Heart right ventricle (tissue), 16 donors: ENCODE measurements at regions not wholly inside any gene's neighbourhood (a gene's known extent, or its start where the extent isn't known, plus 50 kb on each side); places are given as distances from the start of the nearest gene placed in this dataset.
"Not testable (repeated sequence)": the region's sequence is repeated elsewhere in the genome, so short reads cannot be mapped to it uniquely, and the experiment has no call there.

Experiments used
- ATAC-seq, 8 donors: fragments of 200-7000 bp; cut with Tn5 transposase; one replicate each; pipeline ENCODE4 v1.9.1; 2020; ENCODE audit warnings: mild to moderate bottlenecking in 8 of 8, moderate library complexity in 8 of 8, moderate number of reproducible peaks in 1 of 8
- DNase-seq, 2 donors: peaks; one replicate each; pipeline ENCODE4 v3.0.0-alpha.2; 2020
- H3K27ac ChIP-seq, 10 donors: fragments of 200-600 bp; sonication (generic) in 2 of 10; one replicate each; pipeline versions ENCODE4 v1.5.0 to v1.8.0; 2020 to 2022; ENCODE audit warnings: mild to moderate bottlenecking in 3 of 10
- H3K27me3 ChIP-seq, 7 donors: fragments of 200-600 bp; one replicate each; pipeline ENCODE4 v1.8.0; 2021 to 2022; ENCODE audit warnings: mild to moderate bottlenecking in 2 of 7
- H3K36me3 ChIP-seq, 9 donors: fragments of 200-600 bp; sonication (generic) in 1 of 9; one replicate each; pipeline versions ENCODE4 v1.5.0 to v1.8.0; 2020 to 2022; ENCODE audit warnings: mild to moderate bottlenecking in 2 of 9
- H3K4me1 ChIP-seq, 9 donors: fragments of 200-600 bp; sonication (generic) in 1 of 9; one replicate each; pipeline versions ENCODE4 v1.5.0 to v1.8.0; 2020 to 2022; ENCODE audit warnings: mild to moderate bottlenecking in 4 of 9
- H3K4me3 ChIP-seq, 10 donors: fragments of 200-600 bp; sonication (generic) in 2 of 10; one replicate each; pipeline versions ENCODE4 v1.5.0 to v1.8.0; 2020 to 2022; ENCODE audit warnings: mild to moderate bottlenecking in 7 of 10, moderate library complexity in 2 of 10
- H3K9me3 ChIP-seq, 11 donors: fragments of 200-600 bp in 10 of 11; sonication (generic) in 2 of 11; one replicate each; pipeline versions ENCODE4 v1.5.0 to v1.8.0; 2013 to 2022; ENCODE audit warnings: mild to moderate bottlenecking in 2 of 11, control low read depth in 1 of 11, moderate library complexity in 1 of 11
- WGBS, 2 donors: extraction: QIAGEN DNeasy Blood & Tissue Kit; methylation state at CpG; one replicate each; pipeline ENCODE4 v1.1.7; 2013; ENCODE audit warnings: inconsistent platforms in 1 of 2; 5-methylcytosine and 5-hydroxymethylcytosine counted together
- intact Hi-C, 10 donors: fragments of 100-400 bp; cut with DNase I; formaldehyde crosslinking; loops; one replicate each; pipeline versions ENCODE4 v1.11.1 to v1.14.2; 2022
- TF ChIP-seq, protein P1 (sequence below), 9 donors: fragments of 200-600 bp; sonication (generic) in 2 of 9; IDR thresholded peaks; one replicate each; pipeline versions ENCODE4 v1.5.0 to v1.8.0; 2021 to 2022; ENCODE audit warnings: antibody characterized with exemption in 9 of 9, mild to moderate bottlenecking in 5 of 9, moderate library complexity in 1 of 9
- donor health status: Arrhythmogenic right ventricular cardiomyopathy.
- donor health status: ischemic (EF 13 %, LVEDD 7.1; RV severe dilation, severe dysfunction).
- donor health status: healthy with polysubstance abuse.
- donor health status: DM: no; HTN: yes; CAD: no.
- donor health status: DM: no; HTN: no; CAD: no.
- donor health status: ischemic (EF 25% LVEDD 6.9; RV normal size, moderate dysfunction).
- donor health status: ischemic (EF 25% LVEDD 5.7; RV mildly dilated, moderate dysfunction).
- donor health status: healthy.
- donor health status: DM: yes; HTN: yes; CAD: no.
- donor health status: Ischemic cardiomyopathy.
- donor health status: ischemic (EF 35%, LVEDD 5.7; RV mildly dilated, moderate dysfunction).
- donor health status: nonischemic (EF 11% LVEDD 7.7; RV severe dilation, severe dysfunction).
- donor health status: DM: yes; HTN: yes; CAD: no.
- donor health status: PGD.
- donor health status: ischemic (EF 29% LVEDD 5.4; RV normal size, mild dysfunction).
- donor health status: nonischemic (EF 23%, LVEDD 6.1; RV moderate dilation, normal function).

DNA sequence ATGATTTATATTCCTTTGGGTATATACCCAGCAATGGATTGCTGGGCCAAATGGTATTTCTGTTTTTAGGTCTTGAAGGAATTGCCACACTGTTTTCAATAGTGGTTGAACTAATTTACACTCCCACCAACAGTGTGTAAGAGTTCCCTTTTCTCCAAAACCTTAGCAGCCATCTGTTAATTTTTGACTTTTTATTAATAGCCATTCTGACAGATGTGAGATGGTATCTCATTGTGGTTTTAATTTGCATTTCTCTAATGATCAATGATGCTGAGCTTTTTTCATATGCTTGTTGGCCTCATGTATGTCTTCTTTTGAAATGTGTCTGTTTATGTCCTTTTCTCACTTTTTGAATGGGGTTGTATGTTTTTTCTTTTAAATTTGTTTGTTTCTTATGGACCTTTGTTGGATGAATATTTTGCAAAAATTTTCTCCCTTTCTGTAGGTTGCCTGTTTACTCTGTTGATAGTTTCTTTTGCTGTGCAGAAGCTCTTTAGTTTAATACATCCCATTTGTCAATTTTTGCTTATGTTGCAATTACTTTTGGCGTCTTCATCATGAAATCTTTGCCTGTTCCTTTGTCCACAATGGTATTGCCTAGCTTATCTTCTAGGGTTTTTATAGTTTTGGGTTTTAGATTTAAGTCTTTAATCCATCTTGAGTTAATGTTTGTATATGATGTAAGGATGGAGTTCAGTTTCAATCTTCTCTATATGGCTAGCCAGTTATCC lies 119.7 kb upstream of the XIRP2 start:
- intact Hi-C loops, result no loop called here
- TF ChIP-seq, protein P1, sequence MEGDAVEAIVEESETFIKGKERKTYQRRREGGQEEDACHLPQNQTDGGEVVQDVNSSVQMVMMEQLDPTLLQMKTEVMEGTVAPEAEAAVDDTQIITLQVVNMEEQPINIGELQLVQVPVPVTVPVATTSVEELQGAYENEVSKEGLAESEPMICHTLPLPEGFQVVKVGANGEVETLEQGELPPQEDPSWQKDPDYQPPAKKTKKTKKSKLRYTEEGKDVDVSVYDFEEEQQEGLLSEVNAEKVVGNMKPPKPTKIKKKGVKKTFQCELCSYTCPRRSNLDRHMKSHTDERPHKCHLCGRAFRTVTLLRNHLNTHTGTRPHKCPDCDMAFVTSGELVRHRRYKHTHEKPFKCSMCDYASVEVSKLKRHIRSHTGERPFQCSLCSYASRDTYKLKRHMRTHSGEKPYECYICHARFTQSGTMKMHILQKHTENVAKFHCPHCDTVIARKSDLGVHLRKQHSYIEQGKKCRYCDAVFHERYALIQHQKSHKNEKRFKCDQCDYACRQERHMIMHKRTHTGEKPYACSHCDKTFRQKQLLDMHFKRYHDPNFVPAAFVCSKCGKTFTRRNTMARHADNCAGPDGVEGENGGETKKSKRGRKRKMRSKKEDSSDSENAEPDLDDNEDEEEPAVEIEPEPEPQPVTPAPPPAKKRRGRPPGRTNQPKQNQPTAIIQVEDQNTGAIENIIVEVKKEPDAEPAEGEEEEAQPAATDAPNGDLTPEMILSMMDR (IDR thresholded peaks at IDR 0.05), result no peak
- no peak for DNase-seq
- no peaks in the 10 kb centered on the region for H3K4me1 ChIP-seq
- no peak overlapping the region for H3K27ac ChIP-seq
- H3K27me3 ChIP-seq, result no peaks in the 10 kb centered on the region
- no peak for ATAC-seq
- H3K9me3 ChIP-seq, result peaks cover 0 to 12% (median 0%) of the 10 kb centered on the region in 11 donors
- WGBS, 2 donors, result 51 to 97% methylated on average over 1 of the region's 1 CpG
- no peak overlapping the region for H3K4me3 ChIP-seq
- H3K36me3 ChIP-seq, result no peaks in the 10 kb centered on the region

- 81% methylated on average over 13 of the region's 13 CpGs for WGBS, 2 donors
- H3K4me3 ChIP-seq, H3K36me3 ChIP-seq, intact Hi-C loops, DNase-seq, ATAC-seq, H3K4me1 ChIP-seq, H3K27me3 ChIP-seq, H3K27ac ChIP-seq: not testable (repeated sequence)
- H3K9me3 ChIP-seq, result peaks cover 0 to 12% (median 0%) of the 10 kb centered on the region in 11 donors
Measured at GRCh38 chr2:166766769-166767322, 121.4 kb upstream of the XIRP2 start.

- Histone ChIP-seq H3K36me3 (no peaks in the 10 kb centered on the region), H3K9me3 (peaks cover 0 to 12% (median 0%) of the 10 kb centered on the region in 11 donors), H3K4me3 (no peak overlapping the region), H3K4me1 (no peaks in the 10 kb centered on the region), H3K27me3 (no peaks in the 10 kb centered on the region), H3K27ac (no peak overlapping the region)
- TF ChIP-seq, protein P1 (IDR thresholded peaks at IDR 0.05), result no peak
- ATAC-seq (no peak), DNase-seq (no peak)
- WGBS, 2 donors, result 43 to 48% methylated on average over 6 of the region's 6 CpGs
- intact Hi-C loops, result no loop called here
Measured at GRCh38 chr2:166766220-166766619, 122.1 kb upstream of the XIRP2 start.

DNA sequence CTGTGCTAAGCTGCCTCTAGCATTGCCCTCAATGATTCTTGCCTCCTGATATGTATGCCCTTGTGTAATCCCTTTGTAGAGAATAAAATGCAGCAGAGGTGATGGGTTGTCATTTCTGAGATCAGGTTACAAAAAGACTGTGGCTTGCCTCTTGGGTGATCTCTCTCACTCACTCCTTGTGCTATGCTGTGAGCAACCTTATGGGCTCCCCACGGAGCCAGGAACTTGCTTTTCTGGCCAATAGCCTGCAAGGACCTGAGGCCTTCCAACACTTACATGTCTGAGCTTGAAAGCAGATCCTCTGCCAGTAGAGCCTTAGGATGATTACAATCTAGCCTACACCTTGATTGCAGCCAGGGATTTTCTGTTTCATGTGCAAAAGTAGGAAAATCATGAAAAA lies 123.1 kb upstream of the XIRP2 start:
- WGBS, 2 donors, result 53 to 62% methylated on average over 1 of the region's 1 CpG
- DNase-seq, result no peak

More for the DNA sequence above, 123.1 kb upstream of the XIRP2 start:
- Histone ChIP-seq H3K4me3 (no peak overlapping the region), H3K27ac (no peak overlapping the region), H3K36me3 (no peaks in the 10 kb centered on the region), H3K27me3 (no peaks in the 10 kb centered on the region), H3K9me3 (peaks cover 0 to 17% (median 0%) of the 10 kb centered on the region in 11 donors), H3K4me1 (no peaks in the 10 kb centered on the region)
- ATAC-seq, result no peak
- intact Hi-C loops, result no loop called here
- TF ChIP-seq, protein P1 (IDR thresholded peaks at IDR 0.05), result no peak
